Ishikawa (cell line): ENCODE measurements at regions not wholly inside any gene's neighbourhood (a gene's known extent, or its start where the extent isn't known, plus 50 kb on each side); places are given as distances from the start of the nearest gene placed in this dataset.

Source experiments
- CEBPB ChIP-seq: IDR thresholded peaks from 2 replicates; pipeline ENCODE4 v1.6.1; 2012
- CREB1 ChIP-seq: IDR thresholded peaks from 2 replicates; pipeline ENCODE4 v1.6.1; 2012; ENCODE audit warnings: low read depth
- EGR1 ChIP-seq: IDR thresholded peaks from 2 replicates; pipeline ENCODE4 v1.6.1; 2012
- EP300 ChIP-seq: IDR thresholded peaks from 2 replicates; pipeline ENCODE4 v1.6.1; 2012; ENCODE audit warnings: borderline replicate concordance
- FOXM1 ChIP-seq: IDR thresholded peaks from 2 replicates; pipeline ENCODE4 v1.6.1; 2012; ENCODE audit warnings: low read depth, borderline replicate concordance
- MAX ChIP-seq: IDR thresholded peaks from 2 replicates; pipeline ENCODE4 v1.6.1; 2012
- NFIC ChIP-seq: IDR thresholded peaks from 2 replicates; pipeline ENCODE4 v1.6.1; 2012
- RAD21 ChIP-seq: IDR thresholded peaks from 2 replicates; pipeline ENCODE4 v1.6.1; 2012; ENCODE audit warnings: low read depth
- REST ChIP-seq: IDR thresholded peaks from 2 replicates; pipeline ENCODE4 v1.6.1; 2012; ENCODE audit warnings: low read depth, mild to moderate bottlenecking
- TAF1 ChIP-seq: IDR thresholded peaks from 2 replicates; pipeline ENCODE4 v1.6.1; 2012; ENCODE audit warnings: low read depth, mild to moderate bottlenecking
- TCF12 ChIP-seq: IDR thresholded peaks from 2 replicates; pipeline ENCODE4 v1.6.1; 2012; ENCODE audit warnings: low read depth
- TEAD4 ChIP-seq: IDR thresholded peaks from 2 replicates; pipeline ENCODE4 v1.6.1; 2012
- USF1 ChIP-seq: IDR thresholded peaks from 2 replicates; pipeline ENCODE4 v1.6.1; 2012
- YY1 ChIP-seq: IDR thresholded peaks from 2 replicates; pipeline ENCODE4 v1.6.1; 2012; ENCODE audit warnings: low read depth
- ZBTB7A ChIP-seq: IDR thresholded peaks from 2 replicates; pipeline ENCODE4 v1.6.1; 2012; ENCODE audit warnings: low read depth

- no peak for TF ChIP-seq REST
- TF ChIP-seq CEBPB: no peak
- TF ChIP-seq EGR1: no peak
- no peak for TF ChIP-seq TAF1
- no peak for TF ChIP-seq FOXM1
These were observed 146.4 kb upstream of the KCNJ16 start for GRCh38 chr17:69928611-69929010.

- no peak for TF ChIP-seq TCF12
- TF ChIP-seq TAF1: no peak
- no peak for TF ChIP-seq MAX
- TF ChIP-seq RAD21: no peak
- TF ChIP-seq FOXM1: no peak
- TF ChIP-seq NFIC: no peak
- TF ChIP-seq EGR1: no peak
- TF ChIP-seq EP300: no peak
- TF ChIP-seq REST: no peak
- no peak for TF ChIP-seq ZBTB7A
- TF ChIP-seq CEBPB: no peak
- no peak for TF ChIP-seq USF1
- TF ChIP-seq CREB1: no peak
- TF ChIP-seq YY1: no peak
- TF ChIP-seq TEAD4: no peak
These were observed 138.0 kb upstream of the KCNJ16 start for GRCh38 chr17:69936996-69937395.

- TF ChIP-seq ZBTB7A (no peak), EP300 (no peak), YY1 (no peak), MAX (no peak), RAD21 (no peak), CEBPB (no peak), EGR1 (no peak), REST (no peak), NFIC (no peak), FOXM1 (no peak), TEAD4 (no peak), CREB1 (no peak), TAF1 (no peak), TCF12 (no peak), USF1 (no peak)
These were observed 132.0 kb upstream of the KCNJ16 start for GRCh38 chr17:69943058-69943457.

GRCh38 chr17:69944406-69944805 is 130.6 kb upstream of the KCNJ16 start:
- TF ChIP-seq TEAD4 (no peak), ZBTB7A (no peak), MAX (no peak), EP300 (no peak), EGR1 (no peak), CREB1 (no peak), TCF12 (no peak), REST (no peak), TAF1 (no peak), YY1 (no peak), FOXM1 (no peak), CEBPB (no peak), RAD21 (no peak), USF1 (no peak), NFIC (no peak)
